ENCODE measurements at regions not wholly inside any gene's neighbourhood (a gene's known extent, or its start where the extent isn't known, plus 50 kb on each side); places are given as distances from the start of the nearest gene placed in this dataset.
"Not testable (repeated sequence)": the region's sequence is repeated elsewhere in the genome, so short reads cannot be mapped to it uniquely, and the experiment has no call there.

- no peak for ATAC-seq
- TF ChIP-seq, protein P1, sequence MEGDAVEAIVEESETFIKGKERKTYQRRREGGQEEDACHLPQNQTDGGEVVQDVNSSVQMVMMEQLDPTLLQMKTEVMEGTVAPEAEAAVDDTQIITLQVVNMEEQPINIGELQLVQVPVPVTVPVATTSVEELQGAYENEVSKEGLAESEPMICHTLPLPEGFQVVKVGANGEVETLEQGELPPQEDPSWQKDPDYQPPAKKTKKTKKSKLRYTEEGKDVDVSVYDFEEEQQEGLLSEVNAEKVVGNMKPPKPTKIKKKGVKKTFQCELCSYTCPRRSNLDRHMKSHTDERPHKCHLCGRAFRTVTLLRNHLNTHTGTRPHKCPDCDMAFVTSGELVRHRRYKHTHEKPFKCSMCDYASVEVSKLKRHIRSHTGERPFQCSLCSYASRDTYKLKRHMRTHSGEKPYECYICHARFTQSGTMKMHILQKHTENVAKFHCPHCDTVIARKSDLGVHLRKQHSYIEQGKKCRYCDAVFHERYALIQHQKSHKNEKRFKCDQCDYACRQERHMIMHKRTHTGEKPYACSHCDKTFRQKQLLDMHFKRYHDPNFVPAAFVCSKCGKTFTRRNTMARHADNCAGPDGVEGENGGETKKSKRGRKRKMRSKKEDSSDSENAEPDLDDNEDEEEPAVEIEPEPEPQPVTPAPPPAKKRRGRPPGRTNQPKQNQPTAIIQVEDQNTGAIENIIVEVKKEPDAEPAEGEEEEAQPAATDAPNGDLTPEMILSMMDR (IDR thresholded peaks at IDR 0.05) = no peak
- no peak for DNase-seq
- no peaks in the 10 kb centered on the region for H3K27me3 ChIP-seq
- no peak overlapping the region for H3K4me3 ChIP-seq
- no peaks in the 10 kb centered on the region for H3K9me3 ChIP-seq
- no peaks in the 10 kb centered on the region for H3K4me1 ChIP-seq
- intact Hi-C loops (cut with DNase I) = no loop called here
- no peak overlapping the region for H3K27ac ChIP-seq
- no peaks in the 10 kb centered on the region for H3K36me3 ChIP-seq
These were observed 52.8 kb upstream of the CLDN24 start for GRCh38 chr4:183374950-183375555.

- Histone ChIP-seq H3K27ac (no peak overlapping the region), H3K36me3 (no peaks in the 10 kb centered on the region), H3K27me3 (no peaks in the 10 kb centered on the region), H3K9me3 (no peaks in the 10 kb centered on the region), H3K4me3 (no peak overlapping the region), H3K4me1 (no peaks in the 10 kb centered on the region)
- ATAC-seq (no peak), DNase-seq (no peak)
- intact Hi-C loops (cut with DNase I) = no loop called here
- TF ChIP-seq, protein P1 (IDR thresholded peaks at IDR 0.05) = no peak
These were observed 54.2 kb upstream of the CLDN24 start for GRCh38 chr4:183376381-183376780.

DNA sequence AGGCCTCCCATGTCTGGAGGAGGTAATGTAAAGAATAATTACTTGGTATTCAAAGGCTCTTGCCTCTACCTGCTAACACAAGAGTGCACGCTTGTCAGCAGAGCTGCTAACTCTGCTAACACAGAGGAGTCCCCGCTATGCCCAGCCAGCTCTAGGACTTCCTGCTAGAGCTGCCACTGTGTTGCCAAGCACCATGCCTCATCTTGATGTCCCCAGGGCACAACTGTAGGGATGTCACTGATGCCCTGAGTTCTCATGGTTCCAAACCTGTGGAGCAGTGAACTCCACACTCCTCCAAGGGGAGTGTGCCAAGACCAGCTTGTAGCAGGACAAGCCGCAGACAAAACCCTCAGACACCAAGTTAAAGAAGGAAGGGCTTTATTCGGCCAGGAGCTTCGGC, 55.3 kb upstream of the CLDN24 start:
- TF ChIP-seq, protein P1 (IDR thresholded peaks at IDR 0.05) = no peak
- no peak for DNase-seq

GRCh38 chr4:183378347-183378746, 56.1 kb upstream of the CLDN24 start:
- ATAC-seq; H3K4me3 ChIP-seq; H3K4me1 ChIP-seq; H3K27ac ChIP-seq; H3K36me3 ChIP-seq; intact Hi-C loops (cut with DNase I); H3K9me3 ChIP-seq; H3K27me3 ChIP-seq; DNase-seq: not testable (repeated sequence)

More for the DNA sequence above, 55.3 kb upstream of the CLDN24 start:
- H3K4me3 ChIP-seq = no peak overlapping the region
- no peak overlapping the region for H3K27ac ChIP-seq
- no peak for ATAC-seq
- H3K4me1 ChIP-seq = no peaks in the 10 kb centered on the region
- intact Hi-C loops (cut with DNase I) = no loop called here
- no peaks in the 10 kb centered on the region for H3K27me3 ChIP-seq
- H3K9me3 ChIP-seq = no peaks in the 10 kb centered on the region
- H3K36me3 ChIP-seq = no peaks in the 10 kb centered on the region

- no peaks in the 10 kb centered on the region for H3K36me3 ChIP-seq
- no peak overlapping the region for H3K27ac ChIP-seq
- no peak for DNase-seq
- TF ChIP-seq, protein P1 (IDR thresholded peaks at IDR 0.05) = no peak
- H3K9me3 ChIP-seq = no peaks in the 10 kb centered on the region
- H3K27me3 ChIP-seq = no peaks in the 10 kb centered on the region
- ATAC-seq = no peak
- intact Hi-C loops (cut with DNase I) = no loop called here
- no peaks in the 10 kb centered on the region for H3K4me1 ChIP-seq
- no peak overlapping the region for H3K4me3 ChIP-seq
These were observed 58.7 kb upstream of the CLDN24 start for GRCh38 chr4:183380901-183381300.

- H3K4me3 ChIP-seq = no peak overlapping the region
- H3K36me3 ChIP-seq = no peaks in the 10 kb centered on the region
- no peaks in the 10 kb centered on the region for H3K4me1 ChIP-seq
- H3K27ac ChIP-seq = no peak overlapping the region
- DNase-seq (no peak), ATAC-seq (no peak)
- H3K9me3 ChIP-seq = no peaks in the 10 kb centered on the region
- TF ChIP-seq, protein P1 (IDR thresholded peaks at IDR 0.05) = no peak
- no peaks in the 10 kb centered on the region for H3K27me3 ChIP-seq
- intact Hi-C loops (cut with DNase I) = no loop called here
These were observed 60.8 kb upstream of the CDKN2AIP start for GRCh38 chr4:183383606-183384005.
